Psoas muscle (tissue), 7 donors: ENCODE measurements at regions not wholly inside any gene's neighbourhood (a gene's known extent, or its start where the extent isn't known, plus 50 kb on each side); places are given as distances from the start of the nearest gene placed in this dataset.

Experiments
- ATAC-seq, 4 donors: fragments of 200-7000 bp; cut with Tn5 transposase; one replicate each; pipeline ENCODE4 v1.9.1; 2020; ENCODE audit warnings: moderate library complexity in 3 of 4, mild to moderate bottlenecking in 2 of 4
- DNase-seq, 2 donors: peaks; one replicate each; pipeline ENCODE4 v3.0.0-alpha.2; 2020
- H3K27ac ChIP-seq: fragments of 200-600 bp; one replicate; pipeline ENCODE4 v1.8.0; 2022
- H3K27me3 ChIP-seq, 3 donors: fragments of 200-600 bp in 1 of 3; one replicate each; pipeline versions ENCODE4 v1.6.1 to v1.8.0; 2013 to 2022; ENCODE audit warnings: low read length in 2 of 3, mild to moderate bottlenecking in 2 of 3, moderate library complexity in 1 of 3; ENCODE audit not compliant: insufficient read depth in 3 of 3
- H3K36me3 ChIP-seq, 2 donors: fragments of 200-600 bp in 1 of 2; one replicate each; pipeline versions ENCODE4 v1.6.1 to v1.8.0; 2013 to 2022; ENCODE audit warnings: low read depth in 1 of 2, mild to moderate bottlenecking in 1 of 2, moderate library complexity in 1 of 2; ENCODE audit not compliant: insufficient read depth in 1 of 2
- H3K4me1 ChIP-seq: fragments of 200-600 bp; one replicate; pipeline ENCODE4 v1.8.0; 2022
- H3K4me3 ChIP-seq: fragments of 200-600 bp; one replicate; pipeline ENCODE4 v1.8.0; 2022; ENCODE audit warnings: mild to moderate bottlenecking
- H3K9me3 ChIP-seq: fragments of 200-600 bp; one replicate; pipeline ENCODE4 v1.8.0; 2022
- WGBS, 3 donors: extraction: QIAGEN DNeasy Blood & Tissue Kit; methylation state at CpG; one replicate each; pipeline versions ENCODE4 v1.1.6 to v1.1.7; 2013; 5-methylcytosine and 5-hydroxymethylcytosine counted together
- intact Hi-C, 2 donors: fragments of 100-400 bp; cut with DNase I; formaldehyde crosslinking; loops; one replicate each; pipeline versions ENCODE4 v1.11.0 to v1.14.2; 2022
- TF ChIP-seq, protein P1 (sequence below): fragments of 200-600 bp; IDR thresholded peaks from one replicate; pipeline ENCODE4 v1.8.0; 2022; ENCODE audit warnings: antibody characterized with exemption
- donor health status: healthy with polysubstance abuse.
- donor health status: DM: no; HTN: no; CAD: no; lungs with moderate emphysema.
- donor health status: Bipolar disorder and iron deficiency.
- donor health status: healthy.
- donor health status: DM: yes; HTN: yes; CAD: no.
- donor health status: DM: no; HTN: no; CAD: no.
- donor health status: DM: yes; HTN: yes; CAD: no.

DNA sequence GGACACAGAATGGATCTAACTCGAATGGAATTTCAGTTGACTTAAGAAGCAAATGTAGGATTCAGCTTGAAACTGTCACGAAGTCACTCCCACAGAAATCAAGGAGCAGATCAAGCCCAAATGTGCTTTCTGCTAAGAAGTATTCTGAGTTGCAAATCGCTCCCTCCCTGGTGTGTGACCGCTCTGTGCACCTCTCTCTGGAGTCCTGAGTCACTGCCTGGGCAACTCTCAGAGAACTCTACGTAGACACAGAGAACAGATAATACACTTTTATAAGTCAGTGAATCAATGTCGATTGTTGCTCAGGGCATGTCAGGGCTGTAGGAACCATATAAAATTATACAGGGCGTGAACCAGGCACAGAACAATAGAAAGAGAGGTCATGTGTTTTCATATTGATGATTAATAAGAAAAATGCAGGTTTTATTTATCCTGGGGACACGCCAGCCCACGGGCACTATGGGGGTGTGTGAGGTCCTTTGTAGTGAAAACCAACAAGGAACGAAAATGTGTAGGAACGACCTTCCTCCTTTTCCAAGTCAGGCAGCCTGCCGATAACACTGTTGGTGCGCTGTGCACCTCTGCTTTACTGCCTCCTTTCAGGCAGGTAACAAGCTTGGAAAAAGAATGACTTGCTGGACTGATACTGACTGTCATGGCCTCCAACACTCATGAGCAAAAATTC is 248.1 kb upstream of the FOXQ1 start:
- no peaks in the 10 kb centered on the region for H3K36me3 ChIP-seq
- peaks cover 0 to 2% (median 0%) of the 10 kb centered on the region in 3 donors for H3K27me3 ChIP-seq
- no peaks in the 10 kb centered on the region for H3K9me3 ChIP-seq
- no peak for DNase-seq
- H3K27ac ChIP-seq, result no peak overlapping the region
- TF ChIP-seq, protein P1, sequence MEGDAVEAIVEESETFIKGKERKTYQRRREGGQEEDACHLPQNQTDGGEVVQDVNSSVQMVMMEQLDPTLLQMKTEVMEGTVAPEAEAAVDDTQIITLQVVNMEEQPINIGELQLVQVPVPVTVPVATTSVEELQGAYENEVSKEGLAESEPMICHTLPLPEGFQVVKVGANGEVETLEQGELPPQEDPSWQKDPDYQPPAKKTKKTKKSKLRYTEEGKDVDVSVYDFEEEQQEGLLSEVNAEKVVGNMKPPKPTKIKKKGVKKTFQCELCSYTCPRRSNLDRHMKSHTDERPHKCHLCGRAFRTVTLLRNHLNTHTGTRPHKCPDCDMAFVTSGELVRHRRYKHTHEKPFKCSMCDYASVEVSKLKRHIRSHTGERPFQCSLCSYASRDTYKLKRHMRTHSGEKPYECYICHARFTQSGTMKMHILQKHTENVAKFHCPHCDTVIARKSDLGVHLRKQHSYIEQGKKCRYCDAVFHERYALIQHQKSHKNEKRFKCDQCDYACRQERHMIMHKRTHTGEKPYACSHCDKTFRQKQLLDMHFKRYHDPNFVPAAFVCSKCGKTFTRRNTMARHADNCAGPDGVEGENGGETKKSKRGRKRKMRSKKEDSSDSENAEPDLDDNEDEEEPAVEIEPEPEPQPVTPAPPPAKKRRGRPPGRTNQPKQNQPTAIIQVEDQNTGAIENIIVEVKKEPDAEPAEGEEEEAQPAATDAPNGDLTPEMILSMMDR, result no peak
- H3K4me3 ChIP-seq, result no peak overlapping the region
- intact Hi-C loops, result no loop called here
- WGBS, 3 donors, result 77 to 78% (median 77%) methylated on average over 13 of the region's 13 CpGs
- H3K4me1 ChIP-seq, result no peaks in the 10 kb centered on the region
- no peak for ATAC-seq

DNA sequence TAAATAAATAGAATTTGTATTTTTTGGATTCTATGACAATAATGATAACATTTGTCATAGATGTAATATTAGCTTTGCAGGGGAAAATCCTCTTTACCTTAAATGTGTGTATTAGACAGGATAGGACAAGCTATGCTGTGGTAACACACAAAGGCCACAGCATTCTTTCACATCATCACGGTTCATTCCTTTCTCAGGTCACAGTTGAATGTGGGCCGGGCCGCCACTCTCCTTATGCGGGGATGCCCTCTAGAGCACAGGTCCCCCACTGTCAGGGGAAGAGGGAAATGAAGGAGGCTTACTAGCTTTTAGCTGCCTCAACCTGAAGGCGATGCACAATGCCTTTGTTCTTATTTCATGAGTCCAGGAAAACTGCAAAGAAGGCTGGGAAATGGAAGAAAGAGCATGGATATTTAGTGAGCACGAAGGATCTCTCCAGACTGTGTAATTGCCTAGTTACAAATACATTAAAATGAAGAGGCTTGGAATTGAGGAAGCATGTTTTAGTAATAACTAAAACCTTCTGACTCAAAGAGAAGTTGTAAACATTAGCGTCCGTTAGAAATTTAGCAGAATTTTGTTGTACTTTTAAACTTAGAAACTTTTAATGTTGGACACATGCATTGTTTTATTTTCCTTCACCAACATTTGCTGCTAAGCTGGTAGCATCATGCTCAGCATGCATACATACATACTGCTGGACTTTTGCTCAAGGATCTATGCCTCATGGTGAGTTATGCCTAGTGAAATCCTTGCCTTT is 248.9 kb upstream of the FOXQ1 start:
- TF ChIP-seq, protein P1, result no peak
- Histone ChIP-seq H3K27me3 (no peaks in the 10 kb centered on the region), H3K4me3 (no peak overlapping the region), H3K4me1 (no peaks in the 10 kb centered on the region), H3K9me3 (no peaks in the 10 kb centered on the region), H3K27ac (no peak overlapping the region), H3K36me3 (no peaks in the 10 kb centered on the region)
- WGBS, 3 donors, result 71 to 73% (median 73%) methylated on average over 8 of the region's 8 CpGs
- intact Hi-C loops, result no loop called here
- no peak for DNase-seq
- no peak for ATAC-seq

DNA sequence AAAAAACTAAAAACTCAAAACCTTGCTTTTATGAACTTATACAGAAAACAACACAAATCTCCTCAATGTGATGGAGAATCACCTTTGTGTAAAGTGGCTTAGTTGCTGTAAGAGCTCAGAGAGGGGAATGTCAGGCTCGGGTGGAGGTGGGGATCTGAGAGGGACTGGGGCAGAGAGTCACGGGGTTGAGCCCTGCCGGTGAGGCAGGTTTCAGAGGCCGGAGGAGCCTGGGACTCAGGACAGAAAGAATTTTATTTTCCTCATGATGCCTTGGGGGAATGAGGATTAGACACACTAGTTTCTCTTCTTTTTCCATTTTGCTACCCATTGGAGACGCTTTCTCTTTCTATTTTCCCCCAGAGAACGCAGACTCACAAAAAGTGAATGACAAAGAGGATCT is 252.3 kb upstream of the FOXQ1 start:
- Histone ChIP-seq H3K4me1 (no peaks in the 10 kb centered on the region), H3K9me3 (no peaks in the 10 kb centered on the region), H3K4me3 (no peak overlapping the region), H3K27ac (no peak overlapping the region), H3K36me3 (no peaks in the 10 kb centered on the region), H3K27me3 (no peaks in the 10 kb centered on the region)
- intact Hi-C loops, result no loop called here
- ATAC-seq (no peak), DNase-seq (no peak)
- TF ChIP-seq, protein P1, result no peak
- 49 to 68% (median 61%) methylated on average over 6 of the region's 6 CpGs for WGBS, 3 donors

DNA sequence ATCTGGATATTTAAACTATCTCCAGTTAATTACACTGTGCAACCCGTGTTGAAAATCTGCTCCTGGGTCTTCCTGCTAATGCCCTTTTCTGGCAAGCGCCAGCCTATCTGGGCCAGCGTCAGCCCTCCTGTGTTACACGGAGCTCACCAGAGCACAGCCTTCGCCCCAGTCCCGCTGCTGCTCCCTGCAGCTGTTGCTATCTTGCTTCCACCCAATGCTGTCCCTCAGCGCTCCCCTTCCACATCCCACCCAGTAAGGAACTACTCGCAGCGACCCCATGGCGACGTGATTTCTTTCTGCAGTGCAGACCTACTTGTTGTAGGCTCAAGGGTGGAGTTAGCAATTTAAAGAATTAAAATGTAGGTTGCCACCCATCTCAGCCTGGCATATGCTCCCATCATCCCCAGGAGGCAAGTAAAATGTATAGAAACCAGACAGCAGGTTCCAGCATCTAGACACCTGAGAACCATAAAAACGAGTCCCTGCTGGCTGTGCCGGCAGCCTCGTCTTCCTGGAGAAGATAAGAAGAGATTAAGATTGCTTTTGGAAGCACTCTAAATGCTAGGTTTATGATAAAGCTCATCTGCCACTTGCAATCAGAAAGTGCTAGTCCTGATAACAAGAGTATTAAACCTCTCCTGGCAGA is 254.3 kb upstream of the FOXQ1 start:
- no peaks in the 10 kb centered on the region for H3K36me3 ChIP-seq
- H3K4me1 ChIP-seq, result no peaks in the 10 kb centered on the region
- ATAC-seq, result no peak
- WGBS, 3 donors, result 55 to 64% (median 57%) methylated on average over 14 of the region's 14 CpGs
- H3K9me3 ChIP-seq, result no peaks in the 10 kb centered on the region
- peaks cover 0 to 3% (median 0%) of the 10 kb centered on the region in 3 donors for H3K27me3 ChIP-seq
- no peak overlapping the region for H3K4me3 ChIP-seq
- DNase-seq, result no peak
- intact Hi-C loops, result no loop called here
- H3K27ac ChIP-seq, result no peak overlapping the region
- TF ChIP-seq, protein P1, result no peak
